ENCODE measurements at regions not wholly inside any gene's neighbourhood (a gene's known extent, or its start where the extent isn't known, plus 50 kb on each side); places are given as distances from the start of the nearest gene placed in this dataset.

- no peak for DNase-seq
- Mint-ChIP-seq H3K4me3 (no peak overlapping the region), H3K9me3 (peaks cover 9% of the 10 kb centered on the region), H3K27ac (no peak overlapping the region), H3K27me3 (no peaks in the 10 kb centered on the region), H3K4me1 (ENCODE audit: low read depth) (no peaks in the 10 kb centered on the region), H3K36me3 (ENCODE audit: low read depth) (no peaks in the 10 kb centered on the region)
- intact Hi-C loops (cut with micrococcal nuclease), result no loop called here
- POLR2A ChIA-PET, result no interaction called here
- TF ChIP-seq CTCF (IDR thresholded peaks at IDR 0.05), result no peak
- no peak for ATAC-seq
- CTCF ChIA-PET, result no interaction called here
Observed at GRCh38 chr4:126338548-126338947, 1023.8 kb downstream of the FAT4 start.

GRCh38 chr4:126341927-126342326 lies 1027.2 kb downstream of the FAT4 start:
- no peak overlapping the region for H3K27ac Mint-ChIP-seq
- no peaks in the 10 kb centered on the region for H3K27me3 Mint-ChIP-seq
- H3K9me3 Mint-ChIP-seq, result peaks cover 11% of the 10 kb centered on the region
- POLR2A ChIA-PET, result no interaction called here
- no peak for ATAC-seq
- TF ChIP-seq CTCF (IDR thresholded peaks at IDR 0.05), result no peak
- intact Hi-C loops (cut with micrococcal nuclease), result no loop called here
- no peaks in the 10 kb centered on the region for H3K36me3 Mint-ChIP-seq (ENCODE audit: low read depth)
- no peak for DNase-seq
- H3K4me1 Mint-ChIP-seq (ENCODE audit: low read depth), result no peaks in the 10 kb centered on the region
- no peak overlapping the region for H3K4me3 Mint-ChIP-seq
- CTCF ChIA-PET, result no interaction called here

- intact Hi-C loops (cut with micrococcal nuclease), result no loop called here
- Mint-ChIP-seq H3K27ac (no peak overlapping the region), H3K27me3 (no peaks in the 10 kb centered on the region), H3K9me3 (peaks cover 8% of the 10 kb centered on the region), H3K36me3 (ENCODE audit: low read depth) (no peaks in the 10 kb centered on the region), H3K4me1 (ENCODE audit: low read depth) (no peaks in the 10 kb centered on the region), H3K4me3 (no peak overlapping the region)
- no peak for TF ChIP-seq CTCF (IDR thresholded peaks at IDR 0.05)
- ATAC-seq, result no peak
- ChIA-PET CTCF (no interaction called here), POLR2A (no interaction called here)
- no peak for DNase-seq
Observed at GRCh38 chr4:126344472-126344871, 1029.7 kb downstream of the FAT4 start.

GRCh38 chr4:126346654-126347053 lies 1031.9 kb downstream of the FAT4 start:
- Mint-ChIP-seq H3K27me3 (no peaks in the 10 kb centered on the region), H3K27ac (no peak overlapping the region), H3K4me1 (ENCODE audit: low read depth) (no peaks in the 10 kb centered on the region), H3K4me3 (no peak overlapping the region), H3K9me3 (peaks cover 4% of the 10 kb centered on the region), H3K36me3 (ENCODE audit: low read depth) (no peaks in the 10 kb centered on the region)
- no peak for ATAC-seq
- CTCF ChIA-PET, result no interaction called here
- intact Hi-C loops (cut with micrococcal nuclease), result no loop called here
- TF ChIP-seq CTCF (IDR thresholded peaks at IDR 0.05), result no peak
- POLR2A ChIA-PET, result no interaction called here
- DNase-seq, result no peak

GRCh38 chr4:126354784-126355183 lies 1040.0 kb downstream of the FAT4 start:
- intact Hi-C loops (cut with micrococcal nuclease), result no loop called here
- H3K27me3 Mint-ChIP-seq, result no peaks in the 10 kb centered on the region
- H3K4me3 Mint-ChIP-seq, result no peak overlapping the region
- no peak for DNase-seq
- no peak for TF ChIP-seq CTCF (IDR thresholded peaks at IDR 0.05)
- no peak for ATAC-seq
- no peaks in the 10 kb centered on the region for H3K36me3 Mint-ChIP-seq (ENCODE audit: low read depth)
- ChIA-PET POLR2A (no interaction called here), CTCF (no interaction called here)
- no peaks in the 10 kb centered on the region for H3K4me1 Mint-ChIP-seq (ENCODE audit: low read depth)
- H3K27ac Mint-ChIP-seq, result no peak overlapping the region
- no peaks in the 10 kb centered on the region for H3K9me3 Mint-ChIP-seq
